Raji (cell line): ENCODE measurements at regions not wholly inside any gene's neighbourhood (a gene's known extent, or its start where the extent isn't known, plus 50 kb on each side); places are given as distances from the start of the nearest gene placed in this dataset.

Source experiments
- POLR2A ChIP-seq: IDR thresholded peaks from 2 replicates; pipeline ENCODE4 v1.6.1; 2011; ENCODE audit warnings: low read depth, low read length, control low read depth; ENCODE audit not compliant: insufficient read depth

GRCh38 chr2:75309596-75310463 lies 110.5 kb upstream of the TACR1 start:
- TF ChIP-seq POLR2A, result no peak

DNA sequence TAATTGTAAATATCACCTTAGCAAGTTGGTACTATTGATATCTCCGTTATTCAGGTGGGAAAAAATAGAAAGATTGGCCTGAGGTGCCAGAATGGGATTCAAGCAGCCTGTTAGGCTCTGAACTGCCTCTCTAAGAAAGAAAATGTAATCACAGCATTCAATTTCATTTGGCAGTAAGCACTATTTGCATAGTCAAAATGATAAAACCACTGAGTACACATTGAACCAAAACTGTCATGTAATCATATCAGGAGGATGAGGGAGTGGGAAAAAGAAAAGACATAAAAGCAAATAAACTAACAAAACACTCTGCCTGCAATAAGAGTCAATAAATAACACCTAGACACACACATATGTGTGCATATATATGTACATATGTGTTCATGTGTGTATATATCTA lies 103.9 kb upstream of the TACR1 start:
- TF ChIP-seq POLR2A, result no peak

- TF ChIP-seq POLR2A, result no peak
Observed at GRCh38 chr2:75294362-75294761, 95.0 kb upstream of the TACR1 start.

- no peak for TF ChIP-seq POLR2A
Observed at GRCh38 chr2:75292826-75293225, 93.5 kb upstream of the TACR1 start.

- TF ChIP-seq POLR2A, result no peak
Observed at GRCh38 chr2:75290600-75291150, 91.4 kb upstream of the TACR1 start.

GRCh38 chr2:75289771-75290170 lies 90.5 kb upstream of the TACR1 start:
- no peak for TF ChIP-seq POLR2A

GRCh38 chr2:75288760-75289159 lies 89.4 kb upstream of the TACR1 start:
- TF ChIP-seq POLR2A, result no peak

DNA sequence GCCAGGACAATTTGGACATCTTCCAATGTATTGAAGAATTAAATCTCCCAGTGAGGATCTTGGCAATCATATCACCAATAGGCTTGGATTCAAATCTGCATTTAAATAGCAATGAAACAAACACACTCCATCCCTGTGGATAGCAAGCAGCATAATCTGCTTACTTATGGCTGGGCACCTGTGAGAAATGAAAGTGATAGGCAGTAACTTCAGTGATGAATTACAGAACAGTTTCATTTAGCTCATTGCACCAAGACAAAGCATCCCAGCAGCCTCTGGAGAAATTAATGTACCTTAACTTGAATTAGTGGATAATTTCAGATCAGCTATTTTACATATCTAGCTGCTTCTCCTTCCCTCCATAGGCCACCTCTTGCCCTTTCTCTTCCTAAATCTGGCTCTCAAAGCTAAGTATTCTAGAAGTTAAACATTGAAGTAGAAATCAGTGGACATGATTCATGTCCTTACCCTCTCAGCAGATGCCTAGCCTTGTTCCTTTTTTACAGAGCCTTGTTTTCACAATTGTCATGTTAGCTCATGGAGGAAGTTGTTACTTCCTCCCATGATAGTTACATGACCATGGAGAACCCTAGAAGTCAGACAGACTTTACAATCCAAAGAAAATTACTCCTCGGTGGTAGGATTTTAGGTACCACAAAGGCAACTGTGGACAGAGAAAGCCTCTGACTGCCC lies 88.5 kb upstream of the TACR1 start:
- TF ChIP-seq POLR2A, result no peak

DNA sequence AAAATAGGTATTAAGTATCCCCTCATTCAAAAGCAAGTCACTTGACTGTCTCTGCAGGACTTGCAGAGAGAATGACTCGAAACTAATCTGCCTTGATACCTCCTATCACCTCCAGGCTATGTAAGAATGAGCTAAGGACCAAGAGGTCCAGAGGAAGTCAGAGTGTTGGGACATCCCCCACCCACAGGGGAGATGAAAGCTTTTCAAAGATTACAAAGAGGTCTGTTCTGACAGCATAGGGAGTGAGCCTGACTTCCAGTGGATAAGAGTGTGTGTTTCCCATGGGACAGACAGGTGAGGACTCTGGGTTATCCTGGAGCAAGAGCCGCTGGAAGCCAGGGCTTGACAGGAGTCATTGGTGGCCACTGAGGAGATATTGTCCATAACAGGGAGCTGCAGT lies 85.0 kb upstream of the TACR1 start:
- no peak for TF ChIP-seq POLR2A

DNA sequence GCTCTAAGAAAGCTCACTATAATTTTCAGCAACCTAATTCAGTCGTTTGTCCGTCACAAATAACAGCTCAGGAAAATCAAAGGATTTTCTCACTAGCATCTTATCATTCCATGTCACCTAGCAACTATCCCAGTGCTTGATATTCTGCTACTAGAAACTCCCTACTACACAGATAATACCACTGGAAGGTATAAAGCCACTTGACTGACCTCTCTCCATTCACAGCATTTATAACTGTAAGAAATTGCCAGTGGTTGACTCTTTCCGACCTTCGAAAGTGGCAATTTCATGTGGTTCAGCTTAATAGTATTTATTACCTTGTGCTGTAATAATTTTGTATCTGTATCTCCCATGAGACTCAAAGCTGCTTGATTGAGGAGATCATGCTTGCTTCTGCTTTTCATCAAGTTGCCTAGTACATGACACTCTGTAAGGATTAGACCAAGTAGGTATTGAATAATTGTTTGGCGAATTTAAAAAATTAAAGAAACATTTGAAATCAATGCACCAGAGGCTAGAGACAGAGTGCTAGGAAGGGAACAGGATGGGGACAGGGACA lies 79.6 kb upstream of the TACR1 start:
- TF ChIP-seq POLR2A, result no peak

DNA sequence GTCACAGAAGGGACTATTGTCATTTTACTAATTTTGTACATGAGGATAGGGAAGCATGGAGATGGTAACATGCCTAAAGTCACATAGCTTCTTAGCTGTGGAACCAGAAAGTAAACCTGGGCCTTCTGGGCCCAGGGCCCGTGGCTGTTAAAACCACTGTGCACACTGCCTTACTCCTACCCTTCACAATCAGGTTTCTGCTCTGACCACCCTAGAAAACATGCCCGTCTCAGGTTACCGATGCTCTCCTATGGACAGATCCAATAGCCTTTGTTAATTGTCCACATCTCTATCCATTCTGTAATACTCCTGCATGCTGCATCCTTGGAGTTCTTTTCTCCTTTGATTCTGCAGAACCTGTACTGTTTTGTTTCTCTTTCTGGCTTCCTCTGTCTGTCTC lies 79.0 kb upstream of the TACR1 start:
- TF ChIP-seq POLR2A, result no peak

- no peak for TF ChIP-seq POLR2A
Observed at GRCh38 chr2:75277111-75277510, 77.8 kb upstream of the TACR1 start.

DNA sequence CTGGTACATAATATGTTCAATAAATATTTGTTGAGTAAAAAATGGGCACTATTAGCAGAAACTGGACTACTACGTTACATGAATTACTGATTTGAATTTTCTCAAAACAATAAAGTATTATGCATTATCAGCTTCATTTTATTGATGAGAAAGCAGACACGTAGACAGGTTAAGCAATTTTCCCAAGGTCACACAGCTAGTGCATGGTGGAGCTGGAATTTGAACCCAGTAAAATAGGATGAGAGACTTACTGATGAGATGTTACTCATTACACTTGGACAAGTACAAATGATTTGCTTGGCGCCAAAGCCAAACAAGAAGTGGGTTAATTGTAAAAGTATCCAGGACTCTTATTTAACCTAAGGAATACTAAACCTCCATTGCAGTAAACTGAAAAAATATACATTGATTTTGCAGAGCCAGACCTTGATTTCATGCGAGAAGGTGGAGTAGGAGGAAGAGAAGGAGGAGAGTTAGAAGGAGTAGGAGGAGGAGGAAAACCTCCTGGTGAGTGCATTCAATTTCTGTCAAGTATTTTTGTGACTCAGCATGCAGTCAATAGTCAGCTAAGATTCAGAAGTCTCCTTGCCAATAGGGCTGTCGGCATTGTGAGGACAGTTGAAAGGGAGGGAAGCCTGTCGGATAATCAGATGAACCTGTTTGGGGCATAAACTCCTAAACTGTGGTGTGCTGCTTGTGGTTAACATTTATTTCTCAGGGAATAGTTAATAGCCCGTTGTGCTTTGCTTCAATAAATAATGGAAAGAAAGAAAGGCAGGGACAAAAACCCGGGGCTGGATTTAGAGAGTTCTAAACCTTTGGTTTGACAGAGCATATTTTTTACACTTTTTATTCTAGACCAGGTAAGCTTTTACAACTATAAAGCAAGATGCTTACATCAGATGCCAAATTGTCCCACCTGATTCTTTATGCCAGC lies 77.0 kb upstream of the TACR1 start:
- no peak for TF ChIP-seq POLR2A

GRCh38 chr2:75274936-75275335 lies 75.6 kb upstream of the TACR1 start:
- no peak for TF ChIP-seq POLR2A

DNA sequence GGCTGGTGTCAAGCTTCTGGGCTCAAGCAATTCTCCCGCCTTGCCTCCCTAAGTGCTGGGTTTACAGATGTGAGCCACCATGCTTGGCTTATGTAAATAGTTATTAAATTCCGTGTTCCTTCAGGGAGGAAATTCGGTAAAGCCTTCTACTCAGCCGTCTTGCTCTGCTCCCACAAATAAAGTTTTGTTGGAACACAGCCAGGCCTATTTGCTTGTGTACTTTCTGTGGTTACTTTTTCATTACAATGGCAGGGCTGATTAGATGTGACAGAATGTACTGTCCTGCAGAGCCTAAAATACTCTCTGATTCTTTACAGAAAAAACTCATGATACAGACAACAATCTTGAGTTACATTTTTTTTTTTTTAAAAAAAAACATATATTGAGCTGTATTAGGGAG lies 68.8 kb upstream of the TACR1 start:
- no peak for TF ChIP-seq POLR2A
